Upper lobe of right lung (tissue), 1 donor: ENCODE measurements at regions not wholly inside any gene's neighbourhood (a gene's known extent, or its start where the extent isn't known, plus 50 kb on each side); places are given as distances from the start of the nearest gene placed in this dataset.
"Not testable (repeated sequence)": the region's sequence is repeated elsewhere in the genome, so short reads cannot be mapped to it uniquely, and the experiment has no call there.

Source experiments
- ATAC-seq: fragments of 200-7000 bp; cut with Tn5 transposase; one replicate; pipeline ENCODE4 v1.9.1; 2020; ENCODE audit warnings: mild to moderate bottlenecking, moderate library complexity
- DNase-seq: peaks from one replicate; pipeline ENCODE4 v3.0.0-alpha.2; 2020
- H3K27ac ChIP-seq: fragments of 200-600 bp; one replicate; pipeline ENCODE4 v1.8.0; 2022
- H3K27me3 ChIP-seq: fragments of 200-600 bp; one replicate; pipeline ENCODE4 v1.8.0; 2022; ENCODE audit warnings: mild to moderate bottlenecking
- H3K36me3 ChIP-seq: fragments of 200-600 bp; one replicate; pipeline ENCODE4 v1.8.0; 2022
- H3K4me1 ChIP-seq: fragments of 200-600 bp; one replicate; pipeline ENCODE4 v1.8.0; 2022
- H3K4me3 ChIP-seq: fragments of 200-600 bp; one replicate; pipeline ENCODE4 v1.8.0; 2022; ENCODE audit warnings: mild to moderate bottlenecking
- H3K9me3 ChIP-seq: fragments of 200-600 bp; one replicate; pipeline ENCODE4 v1.8.0; 2022
- CTCF ChIP-seq: fragments of 200-600 bp; IDR thresholded peaks from one replicate; pipeline ENCODE4 v1.8.0; 2022; ENCODE audit warnings: antibody characterized with exemption
- intact Hi-C: fragments of 100-400 bp; cut with DNase I; formaldehyde crosslinking; loops from one replicate; pipeline ENCODE4 v1.11.0; 2022
- donor health status: DM: no; HTN: yes; CAD: no; lungs with severe emphysema.

GRCh38 chr7:46285878-46286277, 364.8 kb upstream of the IGFBP3 start:
- Histone ChIP-seq H3K27me3 (no peaks in the 10 kb centered on the region), H3K4me3 (no peak overlapping the region), H3K36me3 (no peaks in the 10 kb centered on the region), H3K27ac (no peak overlapping the region), H3K9me3 (no peaks in the 10 kb centered on the region), H3K4me1 (no peaks in the 10 kb centered on the region)
- intact Hi-C loops = no loop called here
- ATAC-seq (no peak), DNase-seq (no peak)
- no peak for TF ChIP-seq CTCF

GRCh38 chr7:46283852-46284251, 362.8 kb upstream of the IGFBP3 start:
- TF ChIP-seq CTCF = no peak
- no peak for DNase-seq
- Histone ChIP-seq H3K9me3 (no peaks in the 10 kb centered on the region), H3K4me1 (no peaks in the 10 kb centered on the region), H3K4me3 (no peak overlapping the region), H3K36me3 (no peaks in the 10 kb centered on the region), H3K27me3 (no peaks in the 10 kb centered on the region), H3K27ac (no peak overlapping the region)
- ATAC-seq = no peak
- intact Hi-C loops = no loop called here

- ATAC-seq = no peak
- no peak for TF ChIP-seq CTCF
- intact Hi-C loops = no loop called here
- no peaks in the 10 kb centered on the region for H3K9me3 ChIP-seq
- no peaks in the 10 kb centered on the region for H3K27me3 ChIP-seq
- H3K4me3 ChIP-seq = no peak overlapping the region
- H3K36me3 ChIP-seq = no peaks in the 10 kb centered on the region
- no peaks in the 10 kb centered on the region for H3K4me1 ChIP-seq
- DNase-seq = no peak
- H3K27ac ChIP-seq = no peak overlapping the region
Observed at GRCh38 chr7:46282155-46282554, 361.1 kb upstream of the IGFBP3 start.

GRCh38 chr7:46281071-46281470, 360.0 kb upstream of the IGFBP3 start:
- H3K4me3 ChIP-seq = no peak overlapping the region
- no peaks in the 10 kb centered on the region for H3K9me3 ChIP-seq
- ATAC-seq (no peak), DNase-seq (no peak)
- no peaks in the 10 kb centered on the region for H3K36me3 ChIP-seq
- H3K27ac ChIP-seq = no peak overlapping the region
- intact Hi-C loops = no loop called here
- no peaks in the 10 kb centered on the region for H3K27me3 ChIP-seq
- TF ChIP-seq CTCF = no peak
- no peaks in the 10 kb centered on the region for H3K4me1 ChIP-seq

- DNase-seq (no peak), ATAC-seq (no peak)
- H3K36me3 ChIP-seq = no peaks in the 10 kb centered on the region
- intact Hi-C loops = no loop called here
- no peak overlapping the region for H3K27ac ChIP-seq
- TF ChIP-seq CTCF = no peak
- no peaks in the 10 kb centered on the region for H3K4me1 ChIP-seq
- H3K27me3 ChIP-seq = no peaks in the 10 kb centered on the region
- no peaks in the 10 kb centered on the region for H3K9me3 ChIP-seq
- H3K4me3 ChIP-seq = no peak overlapping the region
Observed at GRCh38 chr7:46279290-46279689, 358.2 kb upstream of the IGFBP3 start.

- H3K27ac ChIP-seq = no peak overlapping the region
- no peak for TF ChIP-seq CTCF
- no peak overlapping the region for H3K4me3 ChIP-seq
- intact Hi-C loops = no loop called here
- no peaks in the 10 kb centered on the region for H3K4me1 ChIP-seq
- no peak for ATAC-seq
- no peaks in the 10 kb centered on the region for H3K27me3 ChIP-seq
- DNase-seq = no peak
- peaks cover 14% of the 10 kb centered on the region for H3K9me3 ChIP-seq
- H3K36me3 ChIP-seq = no peaks in the 10 kb centered on the region
Observed at GRCh38 chr7:46264646-46265045, 343.6 kb upstream of the IGFBP3 start.

- H3K27me3 ChIP-seq, intact Hi-C loops, ATAC-seq, H3K4me3 ChIP-seq, H3K27ac ChIP-seq, H3K36me3 ChIP-seq, H3K4me1 ChIP-seq, DNase-seq: not testable (repeated sequence)
- peaks cover 14% of the 10 kb centered on the region for H3K9me3 ChIP-seq
Observed at GRCh38 chr7:46261638-46262037, 340.6 kb upstream of the IGFBP3 start.
